ENCODE measurements at regions not wholly inside any gene's neighbourhood (a gene's known extent, or its start where the extent isn't known, plus 50 kb on each side); places are given as distances from the start of the nearest gene placed in this dataset.
"Not testable (repeated sequence)": the region's sequence is repeated elsewhere in the genome, so short reads cannot be mapped to it uniquely, and the experiment has no call there.

GRCh38 chr4:9685692-9686091, 95.7 kb upstream of the DRD5 start:
- no peak overlapping the region for H3K4me3 ChIP-seq (ENCODE audit: low read length)
- no peak for TF ChIP-seq ZNF274 (IDR thresholded peaks at IDR 0.05; ENCODE audit: low read depth, low read length)

GRCh38 chr4:9690636-9691237, 90.7 kb upstream of the DRD5 start:
- H3K4me3 ChIP-seq (ENCODE audit: low read length), result peak overlapping the region; percentile 71

- no peak for TF ChIP-seq ZNF274 (IDR thresholded peaks at IDR 0.05; ENCODE audit: low read depth, low read length)
- peak overlapping the region; percentile 71 for H3K4me3 ChIP-seq (ENCODE audit: low read length)
These were observed 90.0 kb upstream of the DRD5 start for GRCh38 chr4:9691238-9692065.

- not testable (repeated sequence) for H3K4me3 ChIP-seq (ENCODE audit: low read length)
These were observed 88.5 kb upstream of the DRD5 start for GRCh38 chr4:9692791-9693491.

- not testable (repeated sequence) for H3K4me3 ChIP-seq (ENCODE audit: low read length)
These were observed 87.0 kb upstream of the DRD5 start for GRCh38 chr4:9694403-9694802.

- H3K4me3 ChIP-seq (ENCODE audit: low read length), result not testable (repeated sequence)
These were observed 85.4 kb upstream of the DRD5 start for GRCh38 chr4:9695994-9696393.

- H3K4me3 ChIP-seq (ENCODE audit: low read length), result not testable (repeated sequence)
These were observed 84.9 kb upstream of the DRD5 start for GRCh38 chr4:9696561-9696960.

- H3K4me3 ChIP-seq (ENCODE audit: low read length), result not testable (repeated sequence)
These were observed 79.4 kb upstream of the DRD5 start for GRCh38 chr4:9702019-9702418.

GRCh38 chr4:9702696-9703095, 78.7 kb upstream of the DRD5 start:
- not testable (repeated sequence) for H3K4me3 ChIP-seq (ENCODE audit: low read length)

GRCh38 chr4:9703391-9703790, 78.0 kb upstream of the DRD5 start:
- H3K4me3 ChIP-seq (ENCODE audit: low read length), result no peak overlapping the region
- TF ChIP-seq ZNF274 (IDR thresholded peaks at IDR 0.05; ENCODE audit: low read depth, low read length), result no peak

- not testable (repeated sequence) for H3K4me3 ChIP-seq (ENCODE audit: low read length)
These were observed 77.3 kb upstream of the DRD5 start for GRCh38 chr4:9704126-9704525.

- no peak overlapping the region for H3K4me3 ChIP-seq (ENCODE audit: low read length)
- no peak for TF ChIP-seq ZNF274 (IDR thresholded peaks at IDR 0.05; ENCODE audit: low read depth, low read length)
These were observed 76.7 kb upstream of the DRD5 start for GRCh38 chr4:9704551-9705332.

- not testable (repeated sequence) for H3K4me3 ChIP-seq (ENCODE audit: low read length)
These were observed 74.2 kb upstream of the DRD5 start for GRCh38 chr4:9707281-9707680.

- H3K4me3 ChIP-seq (ENCODE audit: low read length), result not testable (repeated sequence)
These were observed 73.5 kb upstream of the DRD5 start for GRCh38 chr4:9707936-9708335.

GRCh38 chr4:9709724-9710123, 71.7 kb upstream of the DRD5 start:
- no peak for TF ChIP-seq ZNF274 (IDR thresholded peaks at IDR 0.05; ENCODE audit: low read depth, low read length)

GRCh38 chr4:9715271-9715670, 66.2 kb upstream of the DRD5 start:
- H3K4me3 ChIP-seq (ENCODE audit: low read length), result not testable (repeated sequence)

More at GRCh38 chr4:9709724-9710123, 71.7 kb upstream of the DRD5 start:
- H3K4me3 ChIP-seq (ENCODE audit: low read length), result no peak overlapping the region
